Subcutaneous abdominal adipose tissue (tissue), 5 donors: ENCODE measurements at regions not wholly inside any gene's neighbourhood (a gene's known extent, or its start where the extent isn't known, plus 50 kb on each side); places are given as distances from the start of the nearest gene placed in this dataset.
A peak's percentile ranks its signal among the peaks of the same experiment; 100 is the strongest.

ENCODE experiments used
- H3K27ac ChIP-seq: one replicate; pipeline ENCODE4 v1.7.0; 2013; ENCODE audit warnings: low read depth, mild to moderate bottlenecking, inconsistent platforms, low read length, moderate library complexity
- H3K27me3 ChIP-seq, 5 donors: one replicate each; pipeline ENCODE4 v1.7.0; 2013; ENCODE audit warnings: low read length in 5 of 5, inconsistent platforms in 1 of 5; ENCODE audit not compliant: control insufficient read depth in 5 of 5, insufficient read depth in 4 of 5
- H3K36me3 ChIP-seq, 5 donors: one replicate each; pipeline ENCODE4 v1.7.0; 2013; ENCODE audit warnings: low read length in 5 of 5; ENCODE audit not compliant: control insufficient read depth in 5 of 5, insufficient read depth in 5 of 5
- H3K4me1 ChIP-seq, 5 donors: one replicate each; pipeline ENCODE4 v1.7.0; 2013; ENCODE audit warnings: low read length in 5 of 5, mild to moderate bottlenecking in 3 of 5, moderate library complexity in 1 of 5; ENCODE audit not compliant: control insufficient read depth in 5 of 5, insufficient read depth in 5 of 5
- H3K4me3 ChIP-seq, 5 donors: one replicate each; pipeline ENCODE4 v1.7.0; 2013; ENCODE audit warnings: low read length in 5 of 5, low read depth in 1 of 5
- H3K9ac ChIP-seq, 5 donors: one replicate each; pipeline ENCODE4 v1.7.0; 2013; ENCODE audit warnings: low read length in 5 of 5, mild to moderate bottlenecking in 4 of 5, moderate library complexity in 3 of 5
- H3K9me3 ChIP-seq, 5 donors: one replicate each; pipeline ENCODE4 v1.7.0; 2013; ENCODE audit warnings: low read length in 5 of 5; ENCODE audit not compliant: control insufficient read depth in 5 of 5
- donor health status: healthy.
- donor health status: healthy.
- donor health status: healthy.
- donor health status: healthy.
- donor health status: healthy.

GRCh38 chr2:161049559-161049958 is 110.7 kb upstream of the TANK start:
- Histone ChIP-seq H3K9ac (no peak overlapping the region), H3K36me3 (no peaks in the 10 kb centered on the region), H3K27me3 (no peaks in the 10 kb centered on the region), H3K4me1 (peaks cover 0 to 17% (median 7%) of the 10 kb centered on the region in 5 donors), H3K9me3 (no peaks in the 10 kb centered on the region), H3K27ac (no peak overlapping the region), H3K4me3 (no peak overlapping the region)

GRCh38 chr2:161052214-161052613 is 108.0 kb upstream of the TANK start:
- H3K9ac ChIP-seq, result no peak overlapping the region
- H3K4me3 ChIP-seq, result no peak overlapping the region
- H3K27ac ChIP-seq, result no peak overlapping the region
- H3K36me3 ChIP-seq, result no peaks in the 10 kb centered on the region
- H3K27me3 ChIP-seq, result no peaks in the 10 kb centered on the region
- peaks cover 0 to 3% (median 0%) of the 10 kb centered on the region in 5 donors for H3K9me3 ChIP-seq
- no peaks in the 10 kb centered on the region for H3K4me1 ChIP-seq

- Histone ChIP-seq H3K36me3 (no peaks in the 10 kb centered on the region), H3K9me3 (peaks cover 0 to 3% (median 0%) of the 10 kb centered on the region in 5 donors), H3K9ac (no peak overlapping the region), H3K4me1 (peaks cover 0 to 4% (median 0%) of the 10 kb centered on the region in 5 donors), H3K27ac (no peak overlapping the region), H3K27me3 (no peaks in the 10 kb centered on the region), H3K4me3 (no peak overlapping the region)
Measured at GRCh38 chr2:161055289-161055688, 104.9 kb upstream of the TANK start.

- H3K36me3 ChIP-seq, result no peaks in the 10 kb centered on the region
- no peak overlapping the region for H3K27ac ChIP-seq
- no peak overlapping the region for H3K4me3 ChIP-seq
- no peaks in the 10 kb centered on the region for H3K27me3 ChIP-seq
- H3K4me1 ChIP-seq, result peaks cover 2 to 13% (median 10%) of the 10 kb centered on the region in 5 donors
- H3K9me3 ChIP-seq, result peaks cover 0 to 3% (median 0%) of the 10 kb centered on the region in 5 donors
- no peak overlapping the region for H3K9ac ChIP-seq
Measured at GRCh38 chr2:161059388-161059787, 100.8 kb upstream of the TANK start.

- Histone ChIP-seq H3K9me3 (no peaks in the 10 kb centered on the region), H3K4me1 (peaks cover 2 to 13% (median 10%) of the 10 kb centered on the region in 5 donors), H3K27me3 (no peaks in the 10 kb centered on the region), H3K4me3 (no peak overlapping the region), H3K27ac (no peak overlapping the region), H3K9ac (no peak overlapping the region), H3K36me3 (no peaks in the 10 kb centered on the region)
Measured at GRCh38 chr2:161061786-161062185, 98.4 kb upstream of the TANK start.

- Histone ChIP-seq H3K9me3 (no peaks in the 10 kb centered on the region), H3K36me3 (no peaks in the 10 kb centered on the region), H3K27ac (peak overlapping the region; percentile 52), H3K9ac (peak overlapping the region in 1 of 5 donors; percentile 4), H3K4me3 (peak overlapping the region in 4 of 5 donors; percentile 23 to 52 (median 42)), H3K4me1 (peaks cover 2 to 13% (median 9%) of the 10 kb centered on the region in 5 donors), H3K27me3 (no peaks in the 10 kb centered on the region)
Measured at GRCh38 chr2:161063157-161063945, 96.9 kb upstream of the TANK start.

GRCh38 chr2:161063946-161064306 is 96.3 kb upstream of the TANK start:
- Histone ChIP-seq H3K27me3 (no peaks in the 10 kb centered on the region), H3K36me3 (no peaks in the 10 kb centered on the region), H3K4me1 (peaks cover 2 to 14% (median 10%) of the 10 kb centered on the region in 5 donors), H3K9me3 (no peaks in the 10 kb centered on the region), H3K9ac (peak overlapping the region in 1 of 5 donors; percentile 12), H3K4me3 (no peak overlapping the region), H3K27ac (peak overlapping the region; percentile 52)

GRCh38 chr2:161067846-161068350 is 92.3 kb upstream of the TANK start:
- H3K9me3 ChIP-seq, result no peaks in the 10 kb centered on the region
- H3K9ac ChIP-seq, result no peak overlapping the region
- no peak overlapping the region for H3K4me3 ChIP-seq
- no peaks in the 10 kb centered on the region for H3K27me3 ChIP-seq
- peaks cover 2 to 28% (median 16%) of the 10 kb centered on the region in 5 donors for H3K4me1 ChIP-seq
- H3K27ac ChIP-seq, result no peak overlapping the region
- H3K36me3 ChIP-seq, result no peaks in the 10 kb centered on the region

GRCh38 chr2:161068670-161069069 is 91.6 kb upstream of the TANK start:
- Histone ChIP-seq H3K4me1 (peaks cover under 1 to 21% (median 8%) of the 10 kb centered on the region in 5 donors), H3K27me3 (no peaks in the 10 kb centered on the region), H3K4me3 (no peak overlapping the region), H3K36me3 (no peaks in the 10 kb centered on the region), H3K27ac (no peak overlapping the region), H3K9ac (no peak overlapping the region), H3K9me3 (no peaks in the 10 kb centered on the region)

- Histone ChIP-seq H3K36me3 (no peaks in the 10 kb centered on the region), H3K4me1 (peaks cover 0 to 21% (median 6%) of the 10 kb centered on the region in 5 donors), H3K27me3 (no peaks in the 10 kb centered on the region), H3K4me3 (no peak overlapping the region), H3K9ac (no peak overlapping the region), H3K27ac (no peak overlapping the region), H3K9me3 (no peaks in the 10 kb centered on the region)
Measured at GRCh38 chr2:161070693-161071479, 89.3 kb upstream of the TANK start.
